ENCODE measurements at regions not wholly inside any gene's neighbourhood (a gene's known extent, or its start where the extent isn't known, plus 50 kb on each side); places are given as distances from the start of the nearest gene placed in this dataset.

DNA sequence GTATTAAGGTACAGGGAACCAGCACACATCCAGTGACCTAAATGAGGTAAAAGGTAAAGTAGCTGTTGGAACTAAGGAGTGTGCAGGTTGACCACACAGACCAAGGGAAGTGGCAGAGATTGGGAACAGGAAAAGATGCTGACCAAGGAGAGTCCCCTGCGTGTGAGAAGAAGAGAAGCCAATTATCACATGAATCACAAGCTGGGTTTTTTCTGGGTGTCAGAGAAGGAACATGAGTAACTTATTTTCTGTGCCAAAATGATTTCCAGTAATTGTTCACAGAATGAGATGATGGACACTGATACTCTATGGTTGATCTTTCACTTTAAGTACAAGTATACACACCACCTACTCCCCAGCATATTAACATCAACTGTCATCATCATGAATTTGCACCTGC lies 130.7 kb upstream of the ACO1 start:
- DNase-seq (ENCODE audit: extremely low spot score): no peak

GRCh38 chr9:32255026-32255425 lies 129.4 kb upstream of the ACO1 start:
- ChIA-PET POLR2A (no interaction called here), CTCF (no interaction called here)

More for the DNA sequence above, 130.7 kb upstream of the ACO1 start:
- TF ChIP-seq CTCF (IDR thresholded peaks at IDR 0.05; ENCODE audit: control extremely low read depth, extremely low read depth, low read depth, missing control alignments): no peak
- CTCF ChIA-PET: interaction anchor here (3.4 to 3.8 kb wide), 2 partner anchors 10 to 106 kb away, joined by 20 to 53 read pairs; no protein-coding TSS in a partner anchor
- POLR2A ChIA-PET: no interaction called here

GRCh38 chr9:32258482-32258881 lies 126.0 kb upstream of the ACO1 start:
- ChIA-PET POLR2A (no interaction called here), CTCF (interaction anchor here (1.0 to 1.3 kb wide), 2 partner anchors 20 to 111 kb away, joined by 3 read pairs; no protein-coding TSS in a partner anchor)
- no peak for TF ChIP-seq CTCF (IDR thresholded peaks at IDR 0.05; ENCODE audit: control extremely low read depth, extremely low read depth, low read depth, missing control alignments)
- DNase-seq (ENCODE audit: extremely low spot score): no peak

More at GRCh38 chr9:32255026-32255425, 129.4 kb upstream of the ACO1 start:
- no peak for DNase-seq (ENCODE audit: extremely low spot score)
- no peak for TF ChIP-seq CTCF (IDR thresholded peaks at IDR 0.05; ENCODE audit: control extremely low read depth, extremely low read depth, low read depth, missing control alignments)

GRCh38 chr9:32260151-32260862 lies 124.1 kb upstream of the ACO1 start:
- CTCF ChIA-PET: interaction anchor here (1.7 kb wide), 1 partner anchor 9 kb away, joined by 6 read pairs; no protein-coding TSS in a partner anchor
- POLR2A ChIA-PET: no interaction called here
- TF ChIP-seq CTCF (IDR thresholded peaks at IDR 0.05; ENCODE audit: control extremely low read depth, extremely low read depth, low read depth, missing control alignments): no peak

DNA sequence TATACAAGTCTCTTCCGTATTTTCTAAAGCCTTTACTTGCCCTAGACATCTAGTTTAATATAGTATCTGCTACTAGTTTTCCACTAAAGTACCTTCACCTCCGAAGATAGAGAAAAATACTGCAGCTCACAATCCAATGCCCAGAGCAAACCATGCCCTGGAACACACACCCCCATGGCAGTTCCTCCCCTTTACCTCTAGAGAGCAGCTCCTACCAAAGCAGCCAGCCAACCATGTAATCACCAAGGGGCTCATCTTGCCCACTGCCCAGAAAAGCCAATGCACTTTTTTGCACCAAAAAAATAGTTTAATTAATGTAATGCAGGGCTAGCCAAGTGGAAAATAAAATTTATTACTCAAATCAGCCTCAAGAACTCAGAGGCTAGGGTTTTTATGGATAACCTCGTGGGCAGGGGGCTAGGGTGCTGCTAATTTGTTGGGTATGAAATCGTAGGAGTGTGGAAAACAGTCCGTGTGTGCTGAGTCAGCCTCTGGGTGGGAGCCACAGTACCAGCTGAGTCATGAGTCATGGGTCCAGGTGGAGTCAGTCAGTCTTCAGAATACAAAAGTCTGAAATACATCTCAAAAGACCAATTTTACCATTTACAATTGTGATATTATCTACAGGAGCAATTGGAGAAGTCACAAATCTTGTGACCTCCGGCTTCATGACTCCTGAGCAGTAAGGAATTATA lies 120.1 kb upstream of the ACO1 start:
- CTCF ChIA-PET: interaction anchor here (1.2 to 4.2 kb wide), 3 partner anchors 8 to 12 kb away, joined by 4 to 20 read pairs (median 5); no protein-coding TSS in a partner anchor
- no peak for TF ChIP-seq CTCF (IDR thresholded peaks at IDR 0.05; ENCODE audit: control extremely low read depth, extremely low read depth, low read depth, missing control alignments)
- POLR2A ChIA-PET: no interaction called here
- DNase-seq (ENCODE audit: extremely low spot score): no peak

More at GRCh38 chr9:32260151-32260862, 124.1 kb upstream of the ACO1 start:
- DNase-seq (ENCODE audit: extremely low spot score): no peak

DNA sequence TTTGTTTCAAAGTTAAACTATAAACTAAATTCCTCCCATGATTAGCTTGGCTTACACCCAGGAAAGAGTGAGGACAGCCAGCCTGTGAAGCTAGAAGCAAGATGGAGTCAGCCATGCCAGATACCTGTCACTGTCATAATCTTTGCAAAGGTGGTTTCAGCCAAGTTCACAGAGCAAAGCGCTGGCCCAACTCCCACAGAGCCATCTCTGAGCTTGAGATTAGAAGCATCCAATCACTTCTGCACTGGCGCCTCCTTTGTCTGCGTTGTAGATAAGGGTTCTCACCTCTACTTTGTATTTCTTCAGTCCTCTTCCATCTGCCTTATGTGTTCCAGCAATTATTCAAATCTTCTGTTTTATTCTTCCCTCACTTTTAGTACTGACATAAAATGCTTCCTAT lies 119.4 kb upstream of the ACO1 start:
- ChIA-PET POLR2A (no interaction called here), CTCF (interaction anchor here (1.2 to 4.2 kb wide), 2 partner anchors 9 to 13 kb away, joined by 5 to 20 read pairs; no protein-coding TSS in a partner anchor)
- no peak for DNase-seq (ENCODE audit: extremely low spot score)

More for the DNA sequence above, 119.4 kb upstream of the ACO1 start:
- TF ChIP-seq CTCF (IDR thresholded peaks at IDR 0.05; ENCODE audit: control extremely low read depth, extremely low read depth, low read depth, missing control alignments): no peak

Data from GM10248 (cell line).